HUDEP-2 (cell line): ENCODE measurements at regions not wholly inside any gene's neighbourhood (a gene's known extent, or its start where the extent isn't known, plus 50 kb on each side); places are given as distances from the start of the nearest gene placed in this dataset.

Experiments used
- DNase-seq, 76 experiments: peaks; one replicate each; lab custom pipeline; 2025; ENCODE audit not compliant: unreplicated experiment in 76 of 76; lab: John Stamatoyannopoulos, UW

- no peak for DNase-seq
These were observed 134.1 kb downstream of the SOX9 start for GRCh38 chr17:72254808-72255449.

- no peak for DNase-seq
These were observed 134.7 kb downstream of the SOX9 start for GRCh38 chr17:72255481-72255880.

DNA sequence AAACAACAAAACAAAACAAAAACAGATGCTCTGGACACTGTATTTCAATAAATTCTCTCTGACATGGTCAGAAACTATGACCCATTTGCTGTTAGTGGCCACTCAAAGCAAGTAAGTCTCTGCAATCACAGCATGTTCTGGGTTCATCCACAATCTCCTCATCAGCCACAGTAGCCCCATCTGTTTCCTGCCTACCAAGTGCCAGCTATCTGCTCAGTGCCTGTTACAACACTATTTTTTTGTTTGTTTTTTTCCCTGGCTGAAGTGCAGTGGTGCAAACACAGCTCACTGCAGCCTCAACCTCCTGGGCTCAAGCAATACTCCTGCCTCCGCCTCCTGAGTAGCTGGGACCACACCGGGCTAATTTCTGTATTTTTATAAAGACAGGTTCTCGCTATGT is 137.9 kb downstream of the SOX9 start:
- no peak for DNase-seq

- DNase-seq = no peak
These were observed 139.1 kb downstream of the SOX9 start for GRCh38 chr17:72259922-72260321.

- DNase-seq = no peak
These were observed 141.9 kb downstream of the SOX9 start for GRCh38 chr17:72262766-72263165.

- DNase-seq = no peak
These were observed 144.0 kb downstream of the SOX9 start for GRCh38 chr17:72264682-72265405.

DNA sequence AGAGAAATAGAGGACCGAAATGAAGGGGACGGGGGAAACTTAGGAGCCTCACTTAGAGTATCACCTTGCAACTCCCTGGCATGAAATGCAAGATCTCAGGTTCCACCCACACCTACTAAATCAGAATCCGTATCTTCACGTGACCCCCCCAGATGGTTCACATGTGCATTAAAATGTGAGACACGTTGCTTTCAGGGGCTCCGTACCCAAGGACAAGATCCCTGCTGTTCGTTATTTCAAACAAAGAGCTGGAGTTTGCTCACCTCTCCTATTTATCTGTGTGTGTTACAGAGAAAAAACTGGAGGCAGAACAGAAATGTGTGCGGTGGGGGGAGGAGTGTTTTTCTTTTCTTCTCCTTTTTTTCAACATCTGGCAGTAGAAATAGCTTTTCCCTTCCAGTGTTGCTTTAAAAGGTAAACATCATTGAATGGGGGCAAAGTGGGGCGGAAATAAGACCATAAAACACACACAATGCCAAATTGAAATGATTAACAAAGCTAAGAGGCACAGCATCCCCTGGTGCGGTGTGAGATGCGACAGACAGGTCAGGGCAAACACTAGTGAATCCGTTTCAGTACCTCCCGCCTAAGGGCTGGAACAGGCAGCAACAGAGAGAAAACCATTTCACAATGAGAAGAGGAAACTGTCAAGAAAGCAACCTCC is 145.4 kb downstream of the SOX9 start:
- DNase-seq = no peak

GRCh38 chr17:72267601-72268000 is 146.8 kb downstream of the SOX9 start:
- DNase-seq = no peak

GRCh38 chr17:72268431-72268830 is 147.6 kb downstream of the SOX9 start:
- no peak for DNase-seq

DNA sequence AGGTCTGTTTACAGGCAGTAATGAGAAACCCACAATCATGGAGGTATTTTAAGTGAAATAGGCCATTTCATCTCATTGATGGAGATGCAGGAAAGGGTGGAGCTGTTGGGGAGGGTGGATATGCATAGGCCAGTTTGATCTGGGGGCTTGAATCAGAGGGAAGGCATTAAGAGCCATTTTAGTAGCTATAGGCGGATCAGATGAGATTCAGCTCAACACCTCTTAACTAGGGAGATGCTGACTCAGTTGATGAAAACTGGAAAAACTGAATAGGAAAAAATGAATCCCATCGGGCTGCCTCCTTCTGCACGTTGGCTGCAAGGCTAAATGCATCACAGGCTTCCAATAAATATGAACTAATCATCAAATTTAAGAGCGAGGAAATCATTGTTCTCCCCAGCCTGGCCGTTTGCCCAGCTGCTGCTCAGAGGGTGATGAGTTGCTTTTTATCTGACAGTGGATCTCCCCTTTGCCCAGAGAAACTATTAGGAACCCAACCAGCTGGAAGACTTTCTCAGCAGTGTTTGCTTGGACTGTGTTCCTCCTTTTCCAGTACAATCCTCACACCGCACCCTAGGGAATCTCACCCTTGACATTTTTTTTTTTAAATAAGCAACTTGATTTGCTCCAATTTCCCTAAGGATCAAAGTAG is 149.6 kb downstream of the SOX9 start:
- DNase-seq = no peak

DNA sequence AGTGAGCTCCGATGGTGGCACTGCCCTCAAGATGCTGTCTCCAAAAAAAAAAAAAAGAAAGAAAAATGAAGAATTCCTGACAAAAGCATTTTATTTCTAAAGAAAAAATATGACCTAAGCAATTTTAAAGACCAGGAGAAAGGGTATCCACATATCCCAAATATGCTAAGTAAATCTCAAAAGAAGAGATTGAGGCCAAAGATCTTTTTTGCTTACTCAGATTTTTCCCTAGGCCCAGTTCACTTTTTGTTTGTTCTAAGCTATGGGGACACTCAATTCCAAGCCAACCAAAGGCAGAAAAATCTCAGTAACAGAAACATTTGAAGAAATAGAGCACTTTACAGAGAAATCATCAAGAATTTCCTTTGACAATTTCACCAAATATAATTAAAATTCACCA is 150.8 kb downstream of the SOX9 start:
- DNase-seq = no peak

DNA sequence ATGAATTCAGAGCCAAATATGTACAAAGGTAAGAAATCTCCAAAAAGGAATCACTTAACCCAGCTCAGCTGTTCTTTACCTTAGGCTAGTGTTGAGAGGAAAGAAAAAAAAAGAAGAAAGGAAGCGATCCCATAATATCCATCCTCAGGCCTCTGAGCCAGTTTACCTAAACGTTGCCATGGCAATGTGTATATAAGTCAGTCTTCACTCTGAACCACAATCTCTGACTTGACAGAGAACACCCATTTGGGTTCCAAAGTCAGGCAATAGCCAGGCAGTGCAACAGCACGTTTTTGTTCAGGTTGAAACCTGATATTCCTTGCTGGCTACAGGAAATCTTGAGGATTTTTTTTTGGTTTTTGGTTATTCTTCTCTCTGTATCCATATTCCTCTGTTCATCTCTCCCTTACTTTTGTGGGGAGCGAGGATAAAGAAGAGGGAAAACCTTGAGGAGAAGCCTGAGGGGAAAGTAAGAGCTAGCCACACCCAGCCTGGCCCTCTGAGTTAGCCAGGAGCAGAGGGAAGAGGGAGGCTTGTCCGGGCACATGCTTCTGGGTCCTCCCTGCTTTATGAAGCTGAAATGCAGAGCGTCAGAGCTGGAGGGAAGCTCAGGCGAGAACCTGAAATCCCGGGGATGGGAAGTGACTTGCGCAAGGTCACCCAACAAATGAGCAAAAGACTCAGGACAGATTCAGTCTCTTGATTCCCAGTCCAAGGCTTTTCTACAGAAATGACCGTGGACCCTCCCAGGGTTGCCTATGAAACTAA is 152.7 kb downstream of the SOX9 start:
- DNase-seq = no peak

DNA sequence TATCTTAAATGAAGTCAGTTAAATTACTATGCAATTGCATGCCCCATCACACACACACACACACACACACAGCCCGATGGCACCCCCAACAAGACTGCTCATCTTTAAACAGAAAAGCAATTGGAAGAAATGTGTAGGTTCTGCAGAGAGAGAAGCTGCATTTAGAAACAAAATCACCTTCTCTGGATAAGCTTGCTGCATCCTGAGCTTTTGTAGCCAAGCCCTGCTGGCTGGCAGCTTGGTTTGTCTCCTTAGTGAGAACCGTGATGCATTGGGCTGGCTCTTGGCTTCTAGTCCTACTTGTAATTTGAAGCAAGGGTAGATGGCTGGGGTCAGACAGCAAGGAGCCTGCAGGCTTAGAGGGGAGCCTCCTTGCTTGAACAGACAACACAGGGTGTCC is 153.8 kb downstream of the SOX9 start:
- DNase-seq = no peak

- no peak for DNase-seq
These were observed 160.1 kb downstream of the SOX9 start for GRCh38 chr17:72280881-72281280.

DNA sequence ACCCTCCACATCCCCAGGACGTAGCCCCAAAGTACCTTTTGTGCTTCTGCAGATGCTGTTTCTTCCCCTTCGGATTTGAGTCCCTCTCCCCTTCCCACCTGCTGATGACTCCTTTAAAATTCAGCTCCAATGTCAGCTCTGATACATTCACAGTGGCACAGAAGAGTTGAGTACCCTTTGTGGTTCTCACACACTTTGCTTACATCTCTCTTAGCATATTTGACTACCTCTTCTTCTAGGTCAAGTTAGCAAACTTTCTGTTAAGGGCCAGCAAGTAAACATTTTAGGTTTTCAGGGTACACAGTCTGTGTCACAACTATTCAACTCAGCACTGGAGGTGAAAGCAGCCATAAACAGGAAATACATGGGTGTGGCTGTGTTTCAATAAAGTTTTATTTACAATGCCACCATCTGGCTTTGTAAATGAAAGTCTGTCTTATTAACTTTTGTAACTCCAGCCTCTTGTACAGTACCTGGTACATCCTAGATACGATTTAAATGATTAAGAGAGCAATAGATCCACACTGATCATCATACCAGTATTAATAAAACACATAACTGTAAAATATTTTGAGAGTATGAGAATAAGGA is 161.7 kb downstream of the SOX9 start:
- DNase-seq = no peak

GRCh38 chr17:72284806-72285205 is 164.0 kb downstream of the SOX9 start:
- no peak for DNase-seq

- no peak for DNase-seq
These were observed 166.8 kb downstream of the SOX9 start for GRCh38 chr17:72287586-72287985.

DNA sequence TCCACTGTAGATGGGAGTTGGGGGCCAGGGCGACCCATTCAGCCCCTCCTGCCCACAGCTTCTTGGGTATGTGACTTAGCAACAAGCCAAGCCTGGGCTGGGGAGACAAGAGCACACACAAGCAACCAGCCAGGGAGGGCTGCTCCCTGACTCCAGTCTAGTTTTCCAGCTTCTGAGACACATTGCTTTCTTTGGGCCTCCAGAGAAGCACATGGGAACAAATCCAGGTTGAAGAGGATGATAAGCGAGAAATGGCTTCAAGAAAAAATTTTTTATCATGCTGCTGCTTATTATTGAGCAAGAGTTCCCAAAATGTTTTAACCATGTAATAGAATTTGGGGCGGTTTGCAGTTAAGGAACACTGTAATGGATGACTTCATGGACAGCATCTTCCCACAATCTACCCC is 173.7 kb downstream of the SOX9 start:
- DNase-seq = no peak

GRCh38 chr17:72295916-72296315 is 175.1 kb downstream of the SOX9 start:
- DNase-seq = no peak

GRCh38 chr17:72296456-72296855 is 175.6 kb downstream of the SOX9 start:
- DNase-seq = no peak
